ENCODE measurements at regions not wholly inside any gene's neighbourhood (a gene's known extent, or its start where the extent isn't known, plus 50 kb on each side); places are given as distances from the start of the nearest gene placed in this dataset.

DNA sequence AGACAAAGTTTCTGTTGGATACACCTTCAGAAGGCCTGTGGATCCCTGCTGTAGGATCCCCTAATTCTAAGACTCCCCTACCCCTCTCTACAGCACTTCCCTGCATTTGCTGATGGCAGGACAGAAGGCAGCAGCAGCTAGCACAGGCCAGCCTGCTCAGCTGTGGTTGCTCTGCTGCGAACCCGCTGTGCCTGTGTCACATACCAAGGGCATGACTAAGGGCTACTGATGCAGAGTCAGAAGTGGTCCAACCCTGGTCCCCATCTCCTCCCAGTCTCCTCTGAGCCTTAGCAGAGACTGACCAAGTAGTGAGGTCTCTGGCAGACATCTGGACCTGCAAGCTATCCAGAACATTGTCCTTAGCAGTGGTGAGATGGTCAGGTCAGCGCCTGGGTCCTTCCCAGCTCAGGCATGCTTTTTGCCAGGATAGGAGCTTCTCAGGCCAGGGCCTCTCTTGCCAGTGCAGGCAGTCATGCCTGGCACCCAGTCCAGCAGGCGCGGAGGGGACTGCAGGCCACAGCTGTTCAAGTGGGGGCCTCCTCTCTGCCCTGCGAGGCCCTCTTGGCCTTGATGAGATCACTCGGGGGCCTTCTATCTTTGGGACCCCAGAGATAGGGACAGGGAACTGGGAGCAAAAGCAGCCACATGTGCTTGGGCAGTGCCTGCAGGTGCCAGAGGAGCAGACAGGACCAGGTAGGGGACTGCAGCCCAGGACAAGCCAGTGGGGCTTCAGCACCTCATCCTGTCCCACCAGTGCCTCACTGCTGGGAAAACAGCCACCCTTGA, 146.4 kb downstream of the ZNF248 start:
- TF ChIP-seq CREB1 (CRISPR knock-in tag; IDR thresholded peaks at IDR 0.05): no peak
- TF ChIP-seq MXD4 (CRISPR knock-in tag; IDR thresholded peaks at IDR 0.05; ENCODE audit: borderline replicate concordance): no peak
- no peak for TF ChIP-seq GTF2I (CRISPR knock-in tag; conservative IDR thresholded peaks at IDR 0.05)
- no peak for TF ChIP-seq TEAD4 (CRISPR knock-in tag; IDR thresholded peaks at IDR 0.05)
- TF ChIP-seq, protein P1, sequence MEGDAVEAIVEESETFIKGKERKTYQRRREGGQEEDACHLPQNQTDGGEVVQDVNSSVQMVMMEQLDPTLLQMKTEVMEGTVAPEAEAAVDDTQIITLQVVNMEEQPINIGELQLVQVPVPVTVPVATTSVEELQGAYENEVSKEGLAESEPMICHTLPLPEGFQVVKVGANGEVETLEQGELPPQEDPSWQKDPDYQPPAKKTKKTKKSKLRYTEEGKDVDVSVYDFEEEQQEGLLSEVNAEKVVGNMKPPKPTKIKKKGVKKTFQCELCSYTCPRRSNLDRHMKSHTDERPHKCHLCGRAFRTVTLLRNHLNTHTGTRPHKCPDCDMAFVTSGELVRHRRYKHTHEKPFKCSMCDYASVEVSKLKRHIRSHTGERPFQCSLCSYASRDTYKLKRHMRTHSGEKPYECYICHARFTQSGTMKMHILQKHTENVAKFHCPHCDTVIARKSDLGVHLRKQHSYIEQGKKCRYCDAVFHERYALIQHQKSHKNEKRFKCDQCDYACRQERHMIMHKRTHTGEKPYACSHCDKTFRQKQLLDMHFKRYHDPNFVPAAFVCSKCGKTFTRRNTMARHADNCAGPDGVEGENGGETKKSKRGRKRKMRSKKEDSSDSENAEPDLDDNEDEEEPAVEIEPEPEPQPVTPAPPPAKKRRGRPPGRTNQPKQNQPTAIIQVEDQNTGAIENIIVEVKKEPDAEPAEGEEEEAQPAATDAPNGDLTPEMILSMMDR (IDR thresholded peaks at IDR 0.05): no peak
- no peak for TF ChIP-seq SMAD3 (CRISPR knock-in tag; IDR thresholded peaks at IDR 0.05; ENCODE audit: borderline replicate concordance)
- TF ChIP-seq, protein P2, sequence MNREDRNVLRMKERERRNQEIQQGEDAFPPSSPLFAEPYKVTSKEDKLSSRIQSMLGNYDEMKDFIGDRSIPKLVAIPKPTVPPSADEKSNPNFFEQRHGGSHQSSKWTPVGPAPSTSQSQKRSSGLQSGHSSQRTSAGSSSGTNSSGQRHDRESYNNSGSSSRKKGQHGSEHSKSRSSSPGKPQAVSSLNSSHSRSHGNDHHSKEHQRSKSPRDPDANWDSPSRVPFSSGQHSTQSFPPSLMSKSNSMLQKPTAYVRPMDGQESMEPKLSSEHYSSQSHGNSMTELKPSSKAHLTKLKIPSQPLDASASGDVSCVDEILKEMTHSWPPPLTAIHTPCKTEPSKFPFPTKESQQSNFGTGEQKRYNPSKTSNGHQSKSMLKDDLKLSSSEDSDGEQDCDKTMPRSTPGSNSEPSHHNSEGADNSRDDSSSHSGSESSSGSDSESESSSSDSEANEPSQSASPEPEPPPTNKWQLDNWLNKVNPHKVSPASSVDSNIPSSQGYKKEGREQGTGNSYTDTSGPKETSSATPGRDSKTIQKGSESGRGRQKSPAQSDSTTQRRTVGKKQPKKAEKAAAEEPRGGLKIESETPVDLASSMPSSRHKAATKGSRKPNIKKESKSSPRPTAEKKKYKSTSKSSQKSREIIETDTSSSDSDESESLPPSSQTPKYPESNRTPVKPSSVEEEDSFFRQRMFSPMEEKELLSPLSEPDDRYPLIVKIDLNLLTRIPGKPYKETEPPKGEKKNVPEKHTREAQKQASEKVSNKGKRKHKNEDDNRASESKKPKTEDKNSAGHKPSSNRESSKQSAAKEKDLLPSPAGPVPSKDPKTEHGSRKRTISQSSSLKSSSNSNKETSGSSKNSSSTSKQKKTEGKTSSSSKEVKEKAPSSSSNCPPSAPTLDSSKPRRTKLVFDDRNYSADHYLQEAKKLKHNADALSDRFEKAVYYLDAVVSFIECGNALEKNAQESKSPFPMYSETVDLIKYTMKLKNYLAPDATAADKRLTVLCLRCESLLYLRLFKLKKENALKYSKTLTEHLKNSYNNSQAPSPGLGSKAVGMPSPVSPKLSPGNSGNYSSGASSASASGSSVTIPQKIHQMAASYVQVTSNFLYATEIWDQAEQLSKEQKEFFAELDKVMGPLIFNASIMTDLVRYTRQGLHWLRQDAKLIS (CRISPR knock-in tag; IDR thresholded peaks at IDR 0.05; ENCODE audit: borderline replicate concordance): no peak
- no peak for TF ChIP-seq NR2C2 (CRISPR knock-in tag; IDR thresholded peaks at IDR 0.05)
- TF ChIP-seq FOXJ3 (CRISPR knock-in tag; IDR thresholded peaks at IDR 0.05; ENCODE audit: borderline replicate concordance): no peak
- TF ChIP-seq TCF7 (CRISPR knock-in tag; IDR thresholded peaks at IDR 0.05; ENCODE audit: low read depth): no peak
- TF ChIP-seq KAT7 (CRISPR knock-in tag; IDR thresholded peaks at IDR 0.05; ENCODE audit: borderline replicate concordance): no peak
- TF ChIP-seq, protein P3, sequence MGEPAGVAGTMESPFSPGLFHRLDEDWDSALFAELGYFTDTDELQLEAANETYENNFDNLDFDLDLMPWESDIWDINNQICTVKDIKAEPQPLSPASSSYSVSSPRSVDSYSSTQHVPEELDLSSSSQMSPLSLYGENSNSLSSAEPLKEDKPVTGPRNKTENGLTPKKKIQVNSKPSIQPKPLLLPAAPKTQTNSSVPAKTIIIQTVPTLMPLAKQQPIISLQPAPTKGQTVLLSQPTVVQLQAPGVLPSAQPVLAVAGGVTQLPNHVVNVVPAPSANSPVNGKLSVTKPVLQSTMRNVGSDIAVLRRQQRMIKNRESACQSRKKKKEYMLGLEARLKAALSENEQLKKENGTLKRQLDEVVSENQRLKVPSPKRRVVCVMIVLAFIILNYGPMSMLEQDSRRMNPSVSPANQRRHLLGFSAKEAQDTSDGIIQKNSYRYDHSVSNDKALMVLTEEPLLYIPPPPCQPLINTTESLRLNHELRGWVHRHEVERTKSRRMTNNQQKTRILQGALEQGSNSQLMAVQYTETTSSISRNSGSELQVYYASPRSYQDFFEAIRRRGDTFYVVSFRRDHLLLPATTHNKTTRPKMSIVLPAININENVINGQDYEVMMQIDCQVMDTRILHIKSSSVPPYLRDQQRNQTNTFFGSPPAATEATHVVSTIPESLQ (CRISPR knock-in tag; IDR thresholded peaks at IDR 0.05): no peak
